GM19463 (cell line): ENCODE measurements at regions not wholly inside any gene's neighbourhood (a gene's known extent, or its start where the extent isn't known, plus 50 kb on each side); places are given as distances from the start of the nearest gene placed in this dataset.

ENCODE experiments used
- ATAC-seq: cut with Tn5 transposase; IDR thresholded peaks from one replicate; pipeline ENCODE4 v1.9.1; 2021; ENCODE audit warnings: mild to moderate bottlenecking, moderate library complexity; ENCODE audit not compliant: unreplicated experiment

DNA sequence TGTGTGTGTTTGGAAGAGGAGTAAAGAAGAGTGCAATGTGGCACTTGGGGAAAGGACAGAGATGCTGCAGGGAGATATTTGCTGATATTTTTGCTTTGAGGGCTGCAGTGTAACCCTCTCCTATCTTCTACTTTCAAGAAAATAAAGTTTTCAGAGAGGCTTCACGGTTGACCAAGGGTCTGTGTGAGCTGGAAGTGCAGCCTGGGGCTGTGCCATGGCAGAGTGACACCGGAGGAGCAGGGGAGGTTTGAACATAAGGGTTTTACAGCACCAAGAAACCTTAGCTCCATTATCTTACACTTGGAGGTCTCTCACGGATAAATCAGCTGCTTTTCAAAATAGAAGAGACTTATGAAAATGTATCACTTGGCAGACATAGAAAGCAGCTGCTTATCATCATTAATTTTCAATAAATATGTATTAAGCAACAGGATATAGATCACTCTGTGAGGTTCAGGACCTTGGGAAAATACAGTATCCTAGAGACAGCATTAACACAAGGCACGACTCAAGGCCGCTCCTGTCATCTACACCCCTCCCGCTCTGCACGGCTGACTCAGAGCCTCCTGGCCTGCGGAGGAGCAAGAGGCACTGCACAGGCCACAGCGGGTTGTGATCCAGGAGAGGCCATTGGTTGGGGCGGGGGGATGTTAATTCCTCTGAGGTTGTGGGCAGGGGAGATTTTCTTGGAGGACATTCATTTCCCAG lies 127.8 kb downstream of the COPS8 start:
- no peak for ATAC-seq

DNA sequence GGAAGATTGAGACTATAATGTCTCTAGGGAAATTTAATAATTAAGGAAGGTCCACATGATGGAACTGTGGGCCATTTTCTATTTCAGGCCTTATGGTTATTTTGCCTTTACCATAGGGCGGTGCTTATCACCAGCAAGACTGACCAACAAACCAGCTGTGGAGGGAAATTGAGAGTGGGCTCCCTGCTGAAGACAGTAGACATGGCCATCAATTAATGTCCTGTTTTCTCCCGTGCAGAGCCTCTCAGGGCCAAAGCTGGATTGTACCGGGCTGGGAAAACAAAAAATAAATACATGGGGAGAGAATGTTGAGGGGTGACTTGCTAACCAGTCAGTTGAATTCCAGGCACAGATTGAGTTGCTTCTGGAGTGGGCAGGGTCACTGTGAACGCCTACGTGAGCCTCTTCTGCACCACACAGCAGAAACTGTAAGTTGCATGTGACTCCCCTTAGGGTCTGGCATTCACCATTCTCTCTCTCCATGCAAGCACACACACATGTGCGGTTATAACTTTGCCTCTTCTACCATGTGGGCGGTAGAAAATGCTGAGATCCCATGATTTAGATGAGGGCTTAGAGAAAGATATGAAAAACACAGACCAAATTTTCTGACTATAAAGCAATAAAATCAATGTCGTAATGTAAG lies 128.5 kb downstream of the COPS8 start:
- no peak for ATAC-seq

DNA sequence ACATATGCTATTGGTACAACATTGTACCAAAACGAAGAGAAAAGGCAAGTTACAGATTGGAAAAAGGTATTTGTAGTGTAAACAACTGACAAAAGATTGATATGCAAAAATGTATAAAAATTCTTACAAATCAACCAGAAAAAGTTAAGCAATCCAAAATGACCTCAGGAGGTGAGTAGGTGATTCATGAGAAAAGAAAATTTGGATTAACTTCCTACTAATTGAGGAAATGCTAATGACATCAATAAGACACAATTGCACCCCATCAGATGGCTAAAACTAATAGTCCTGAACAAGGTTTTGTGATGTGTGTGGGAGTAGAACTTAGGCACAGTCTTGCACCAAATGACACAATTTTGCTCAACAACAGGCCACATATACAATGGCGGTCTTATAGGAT lies 129.3 kb downstream of the COPS8 start:
- ATAC-seq, result no peak

DNA sequence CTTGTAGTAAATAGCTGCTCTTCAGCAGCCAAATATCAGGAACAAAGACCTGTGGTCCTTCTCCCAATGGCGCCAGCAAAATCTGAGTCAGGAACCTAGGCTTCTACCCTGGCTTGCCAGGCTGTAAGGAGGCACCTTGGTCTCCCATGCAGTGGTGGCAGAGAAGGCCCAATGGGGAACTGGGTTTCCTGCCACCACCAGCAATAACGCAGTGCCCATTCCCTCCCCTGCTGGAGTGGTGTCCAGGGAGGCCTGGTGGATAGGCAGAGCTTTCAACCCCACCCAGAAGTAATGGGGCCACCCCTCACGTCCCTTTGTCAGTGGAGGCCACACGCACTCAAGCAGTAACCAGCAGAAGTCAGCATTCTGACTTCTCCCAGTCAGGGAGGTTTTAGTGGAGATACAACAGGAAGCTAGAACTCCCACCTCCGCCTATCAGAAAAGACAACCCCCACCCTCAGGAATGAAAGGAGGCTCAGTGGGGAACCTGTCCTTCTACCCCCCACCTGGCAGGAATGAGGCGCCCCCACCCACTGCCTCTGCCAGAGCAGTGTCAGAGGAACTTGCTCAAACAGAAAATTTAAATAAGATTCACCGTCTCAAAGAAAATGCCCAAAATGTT lies 132.4 kb downstream of the COPS8 start:
- ATAC-seq, result no peak

DNA sequence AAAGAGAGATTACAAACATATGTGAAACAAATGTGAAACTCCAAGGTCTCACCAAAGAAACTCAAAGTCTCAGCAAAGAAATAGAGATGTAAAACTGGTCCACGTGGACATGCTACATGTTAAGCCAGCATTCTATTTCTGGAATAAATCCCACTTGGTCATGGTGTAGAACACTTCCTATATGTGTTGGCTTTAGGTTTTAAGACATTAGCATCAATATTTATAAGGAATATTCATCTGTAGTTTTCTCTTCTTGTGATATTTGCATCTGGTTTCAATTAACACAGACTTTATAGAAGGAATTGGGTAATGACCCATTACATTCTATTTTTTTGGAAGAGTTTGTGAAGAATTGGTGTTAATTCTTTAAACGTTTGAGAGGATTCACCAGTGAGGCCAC lies 133.1 kb downstream of the COPS8 start:
- no peak for ATAC-seq

DNA sequence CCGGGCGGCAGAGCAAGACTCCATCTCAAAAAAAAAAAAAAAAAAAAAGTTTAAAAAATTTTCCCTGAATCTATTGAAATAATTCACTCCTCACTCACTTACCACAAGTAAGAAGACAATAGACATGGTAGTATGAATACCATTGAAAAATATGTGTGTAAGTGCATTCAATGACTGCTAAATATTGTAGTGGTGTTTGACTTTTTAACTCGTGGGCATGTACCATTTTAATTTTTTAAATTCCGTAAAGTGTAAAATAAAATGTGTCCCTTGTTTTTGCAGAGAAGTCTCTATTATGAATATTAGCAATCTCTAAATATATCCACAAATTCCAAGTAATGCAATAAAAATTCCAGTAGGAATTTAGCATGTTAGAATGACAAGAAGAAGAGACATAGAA lies 134.1 kb downstream of the COPS8 start:
- no peak for ATAC-seq

DNA sequence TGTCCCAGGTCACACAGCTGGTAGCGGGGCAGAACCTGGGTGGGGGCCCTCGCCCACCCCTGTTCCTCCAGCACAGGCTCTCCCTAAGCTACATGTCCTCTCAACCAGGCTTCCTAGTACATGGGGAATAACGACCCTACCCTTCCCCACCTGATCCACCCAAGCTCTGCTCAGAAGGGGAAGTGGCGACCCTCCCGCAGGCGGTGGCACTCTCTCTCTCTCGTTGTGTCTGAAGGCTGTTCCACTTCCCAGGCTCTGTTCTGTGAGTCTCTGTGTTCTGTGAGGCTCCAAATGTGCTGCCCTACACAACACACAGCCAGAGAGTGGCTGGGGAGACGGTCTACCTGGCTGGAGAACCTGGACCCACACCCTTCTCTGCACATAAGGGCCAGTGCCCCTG lies 135.8 kb downstream of the COPS8 start:
- ATAC-seq, result no peak

DNA sequence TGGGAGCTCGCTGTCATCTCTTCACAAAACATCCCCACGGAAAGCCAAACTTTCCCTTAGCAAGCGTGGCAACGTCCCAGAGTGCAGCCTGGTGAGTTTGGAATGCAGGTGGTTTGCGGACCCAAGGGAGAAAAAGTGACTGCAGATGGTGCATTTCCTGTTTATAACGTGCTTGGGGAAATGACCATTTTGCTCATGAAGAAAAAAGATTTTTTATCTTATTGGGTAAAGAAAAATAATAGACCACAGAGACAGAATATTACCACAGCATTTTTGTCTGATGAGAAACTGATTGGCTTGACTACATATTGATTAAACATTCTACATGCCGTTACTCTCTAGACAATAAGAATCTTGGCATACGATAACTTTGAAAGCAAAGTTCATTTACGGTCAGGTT lies 136.5 kb downstream of the COPS8 start:
- ATAC-seq, result no peak

DNA sequence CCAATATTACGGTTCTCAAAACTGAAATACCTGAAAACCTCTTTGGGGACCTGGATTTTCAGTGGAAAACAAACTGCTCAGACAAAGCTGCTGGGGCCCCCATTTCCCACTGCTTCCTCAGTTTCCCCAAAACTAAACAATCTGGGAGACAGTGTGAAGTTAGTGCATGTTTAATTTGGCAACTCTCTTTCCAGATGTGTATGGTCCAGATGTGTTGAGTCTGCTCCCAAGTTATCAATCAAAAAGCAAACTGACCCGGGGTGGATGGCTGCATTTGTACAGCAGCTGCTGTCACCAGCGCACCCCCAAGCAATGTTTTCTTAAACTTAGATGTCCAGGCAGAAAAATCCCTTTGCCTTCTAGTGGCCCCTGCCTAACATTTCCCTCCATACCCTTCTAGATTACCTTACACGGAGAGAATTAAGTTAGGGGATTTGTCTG lies 136.9 kb downstream of the COPS8 start:
- ATAC-seq, result no peak

DNA sequence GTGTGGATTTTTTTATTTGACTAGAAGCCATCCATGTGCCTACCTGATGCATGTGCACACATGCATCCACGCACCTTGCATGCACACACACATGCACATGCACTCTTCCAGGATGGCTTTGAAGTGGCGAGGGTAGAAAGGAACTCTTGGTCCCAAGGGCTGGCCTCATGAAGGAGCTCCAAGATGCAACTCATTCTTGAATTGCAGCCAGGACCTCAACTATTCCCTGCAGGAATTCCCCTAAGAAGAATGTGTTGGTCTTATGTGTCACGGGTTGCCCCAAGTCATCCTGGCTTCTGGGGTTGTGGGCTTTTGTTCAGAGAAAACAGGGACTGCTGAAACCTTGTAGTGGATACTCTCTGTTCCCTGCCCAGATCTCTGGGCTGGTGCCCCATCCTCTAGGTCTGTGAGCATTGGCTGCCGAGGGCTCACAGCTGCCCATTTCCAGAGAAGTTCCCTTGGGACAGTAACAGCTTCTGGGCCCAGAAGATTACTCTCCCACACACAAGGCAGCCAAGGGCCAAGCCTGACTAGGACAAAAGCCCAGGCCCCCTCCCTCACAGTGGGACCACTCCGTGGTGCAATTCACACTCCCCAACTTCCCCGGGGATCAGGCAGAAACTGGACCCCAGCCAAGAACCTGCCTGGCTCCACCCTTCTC lies 137.6 kb downstream of the COPS8 start:
- no peak for ATAC-seq

DNA sequence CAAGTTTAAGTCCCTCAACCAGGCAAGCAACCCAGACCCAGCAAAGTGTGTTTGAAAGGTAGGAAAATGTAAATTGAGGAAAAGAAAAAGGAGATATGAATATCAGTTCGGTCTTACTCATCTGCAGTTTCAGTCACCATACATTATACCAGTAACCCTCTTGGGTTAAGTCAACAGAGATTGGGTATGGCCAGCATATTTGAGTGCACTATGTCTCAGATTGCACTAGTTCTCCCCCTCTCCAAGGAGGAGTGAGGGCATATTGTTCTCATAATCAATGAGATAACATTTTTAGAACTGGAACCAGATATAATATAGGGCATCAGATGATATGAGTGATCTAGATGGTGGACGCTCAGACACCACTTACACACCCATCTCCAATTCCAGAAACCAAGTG lies 141.5 kb downstream of the COPS8 start:
- ATAC-seq, result no peak

DNA sequence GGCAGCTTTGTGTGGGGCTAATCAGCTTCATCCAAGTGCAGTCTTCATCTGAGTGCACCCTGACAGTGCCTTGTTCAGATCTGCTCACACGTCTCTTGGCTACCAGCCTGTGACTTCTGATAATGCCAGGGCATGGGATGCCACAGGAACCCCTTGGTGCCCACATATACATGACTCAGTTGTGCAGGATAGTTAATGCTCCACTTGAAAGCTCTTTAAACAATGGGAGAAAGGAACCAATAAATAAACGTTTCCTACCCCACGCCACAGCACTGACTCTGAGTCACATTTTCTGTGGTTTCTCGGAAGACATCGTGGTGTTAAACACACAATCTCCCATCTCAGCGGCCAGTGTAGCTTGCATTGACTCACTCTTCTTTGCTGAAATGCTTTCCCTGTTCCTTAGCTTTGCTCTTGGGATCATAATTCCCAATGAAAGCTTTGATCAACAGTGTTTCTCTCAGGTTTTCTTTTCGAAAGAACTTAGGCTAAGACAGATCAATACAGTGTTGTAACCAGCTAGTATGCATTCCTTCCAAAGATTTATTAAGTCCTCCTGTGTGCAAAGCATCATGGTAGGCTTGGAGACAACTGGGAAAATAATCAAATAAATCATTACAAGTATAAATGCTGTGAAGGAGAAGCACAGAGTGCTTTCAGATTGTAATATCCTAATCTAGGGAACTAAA lies 142.0 kb downstream of the COPS8 start:
- no peak for ATAC-seq

DNA sequence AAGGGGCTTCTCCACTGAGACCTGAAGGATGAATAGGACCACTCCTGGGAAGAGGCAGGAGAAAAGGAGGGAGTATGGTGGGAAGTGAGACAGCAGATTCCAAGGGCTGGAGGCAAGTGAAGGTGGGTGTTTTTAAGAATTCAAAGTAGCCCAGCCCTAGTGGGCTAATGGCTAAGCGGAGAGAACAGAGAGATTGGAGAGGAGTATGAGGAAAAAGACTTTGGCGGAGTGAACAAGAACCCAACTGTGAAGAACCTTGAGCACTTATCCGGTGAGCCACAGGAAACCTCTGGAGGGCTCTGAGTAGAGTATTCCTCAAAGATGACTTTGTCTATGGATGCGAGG lies 142.6 kb downstream of the COPS8 start:
- ATAC-seq, result no peak

DNA sequence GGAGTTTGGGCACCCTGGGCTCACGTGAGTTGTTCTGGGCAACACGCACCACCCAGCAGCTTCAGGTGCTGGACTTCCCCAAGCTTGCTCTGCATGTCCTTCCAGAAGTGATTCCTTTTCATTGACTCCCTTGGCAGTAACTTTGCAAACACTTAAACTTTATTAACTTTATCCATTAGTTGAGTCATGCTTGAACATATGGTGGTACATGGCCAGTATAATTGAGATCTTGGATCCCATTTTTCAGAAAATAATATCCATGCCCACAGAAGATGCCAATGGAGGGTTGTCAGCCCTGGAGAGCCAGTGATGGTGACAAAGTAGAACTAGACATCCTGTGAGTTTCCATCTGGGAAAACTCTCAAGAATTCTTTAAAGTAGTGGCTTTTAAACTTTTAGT lies 144.2 kb downstream of the COPS8 start:
- no peak for ATAC-seq

DNA sequence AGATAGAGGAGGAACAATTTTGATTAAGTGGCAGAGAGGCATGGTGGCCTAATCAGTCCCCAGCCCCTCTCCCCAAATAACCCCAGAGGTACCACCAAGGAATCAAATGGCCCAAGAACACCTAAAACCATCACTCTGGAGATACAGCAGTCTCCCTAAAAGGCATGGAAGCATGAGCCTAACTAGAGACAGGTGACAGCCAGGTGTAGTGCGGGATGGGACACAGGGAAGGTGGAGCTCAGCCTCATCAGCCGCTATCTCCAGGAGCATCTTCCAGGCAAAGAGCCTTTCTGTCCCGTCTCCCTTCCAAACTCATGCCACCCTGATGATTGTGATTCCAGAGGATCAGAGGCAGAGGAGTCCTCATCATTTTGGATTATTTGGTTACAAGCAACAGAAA lies 144.7 kb downstream of the COPS8 start:
- ATAC-seq, result no peak

DNA sequence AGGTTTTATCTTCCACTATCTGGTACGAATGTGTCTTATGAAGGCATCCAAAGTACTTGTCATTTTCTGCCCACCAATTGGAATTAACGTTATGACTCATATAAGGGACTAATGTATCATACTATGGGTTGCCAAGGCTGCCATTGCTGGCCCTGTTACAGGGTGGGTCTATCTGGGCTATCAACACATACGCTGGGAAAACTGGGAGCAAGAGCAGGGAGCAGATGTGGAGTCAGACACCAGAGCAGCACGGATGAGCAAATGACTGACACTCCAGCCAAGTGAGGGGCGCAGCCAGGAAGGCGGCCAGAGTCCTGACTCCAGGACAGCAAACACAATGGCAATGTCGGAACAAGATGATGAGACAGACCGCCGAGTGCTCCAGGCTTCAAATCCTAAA lies 145.9 kb downstream of the COPS8 start:
- ATAC-seq, result no peak

DNA sequence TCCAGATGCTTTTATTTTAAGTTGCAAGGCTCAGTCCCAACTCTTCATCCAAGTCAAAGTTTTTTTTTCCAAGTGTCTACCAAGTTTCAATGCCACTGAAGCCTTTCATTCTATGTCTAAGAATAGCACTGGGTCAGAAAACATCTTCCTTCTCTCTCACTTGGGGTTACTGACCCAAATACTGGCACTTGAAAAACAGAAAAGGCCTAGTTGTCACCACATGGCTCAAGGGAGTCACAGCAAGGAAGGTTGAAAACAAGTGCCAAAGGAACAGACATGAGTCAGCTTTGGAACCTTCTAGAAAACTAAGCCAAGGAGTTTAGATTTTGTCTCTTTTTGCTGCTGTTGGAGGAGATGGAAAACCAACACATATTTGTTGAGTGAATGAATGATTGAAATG lies 146.5 kb downstream of the COPS8 start:
- ATAC-seq, result no peak

DNA sequence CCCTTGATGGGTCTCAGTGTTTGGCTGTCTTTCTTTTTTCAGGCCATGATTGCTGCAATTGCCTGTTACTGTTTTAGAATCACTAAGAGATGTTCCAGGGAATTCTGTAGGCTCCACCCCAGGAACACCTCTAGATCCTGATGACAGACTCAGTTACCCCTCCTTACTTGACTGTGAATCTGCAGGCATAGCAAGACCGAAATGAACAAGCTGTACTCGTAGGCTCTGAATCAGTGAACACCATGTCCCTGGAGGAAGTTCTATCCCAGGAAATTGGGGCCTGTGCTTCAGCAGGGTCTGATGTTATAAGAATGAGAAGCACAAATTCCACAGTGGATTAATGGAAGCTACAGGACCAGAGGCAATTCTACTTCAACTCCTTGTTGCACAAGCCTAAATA lies 148.6 kb downstream of the COPS8 start:
- ATAC-seq, result no peak

DNA sequence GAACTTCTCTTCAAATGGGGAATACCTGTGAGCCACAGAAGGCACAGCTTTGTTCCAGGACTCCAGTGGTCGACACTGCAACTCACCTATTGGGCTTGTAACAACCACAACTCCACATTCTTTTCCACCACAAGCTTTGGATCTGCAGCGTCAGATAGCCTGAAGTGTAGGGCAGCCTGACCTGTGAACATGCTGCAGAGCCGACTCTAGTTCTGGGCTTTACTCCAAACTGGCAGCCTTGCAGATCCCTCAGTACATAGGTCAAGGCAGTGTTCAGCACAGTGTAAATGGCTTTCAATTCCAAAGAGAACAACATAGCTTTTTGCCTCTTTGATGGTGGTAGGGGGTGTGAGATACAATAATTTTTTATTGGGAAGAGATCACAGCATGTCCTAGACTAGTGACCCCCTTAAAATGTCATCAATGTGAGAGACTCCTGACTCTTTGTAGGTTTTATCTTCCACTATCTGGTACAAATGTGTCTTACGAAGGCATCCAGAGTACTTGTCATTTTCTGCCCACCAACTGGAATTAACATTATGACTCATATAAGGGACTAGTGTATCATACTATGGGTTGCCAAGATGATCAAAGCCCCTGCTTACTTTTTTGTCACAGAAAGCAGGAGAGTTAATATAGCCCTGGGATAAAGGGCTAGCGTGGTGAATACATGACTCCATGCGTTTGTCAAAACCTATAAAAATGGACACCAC lies 149.8 kb downstream of the COPS8 start:
- no peak for ATAC-seq

DNA sequence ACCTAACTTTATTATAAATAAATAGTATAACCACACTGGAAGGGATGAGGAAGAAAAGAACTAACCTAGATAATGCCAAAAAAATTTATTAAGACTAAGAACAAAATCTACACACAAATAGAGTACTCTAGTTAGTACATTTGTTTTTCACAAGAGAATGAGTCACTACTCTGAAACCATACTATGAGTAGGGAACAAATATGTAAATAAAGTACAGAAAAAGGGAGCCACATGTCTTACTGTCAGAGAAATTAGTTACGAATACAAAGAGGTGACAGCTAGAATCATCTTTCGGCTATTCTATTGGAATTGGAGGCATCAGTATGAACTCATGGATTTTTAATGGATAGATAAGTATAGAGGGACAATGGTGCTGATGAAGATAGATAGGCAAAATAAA lies 150.5 kb downstream of the COPS8 start:
- ATAC-seq, result no peak

DNA sequence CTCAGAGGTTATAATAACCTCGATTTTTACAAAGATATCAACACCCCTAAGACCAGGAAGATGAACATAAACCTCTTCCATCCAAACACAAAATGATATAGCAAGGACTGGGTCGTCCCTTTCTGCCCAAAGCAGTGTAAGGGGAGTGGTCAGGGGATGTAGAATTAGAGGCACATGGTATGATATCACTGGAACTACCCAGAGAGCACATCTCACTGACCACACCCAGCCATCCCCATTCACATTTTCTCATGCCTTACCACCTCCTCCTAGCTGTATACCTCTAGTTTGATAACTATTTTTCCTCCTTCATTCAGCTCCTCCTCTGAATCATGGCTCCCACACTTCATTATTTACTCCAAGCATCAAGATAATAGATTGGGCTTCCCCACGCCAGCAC lies 152.6 kb downstream of the COPS8 start:
- no peak for ATAC-seq
